ENCODE measurements at regions not wholly inside any gene's neighbourhood (a gene's known extent, or its start where the extent isn't known, plus 50 kb on each side); places are given as distances from the start of the nearest gene placed in this dataset.

DNA sequence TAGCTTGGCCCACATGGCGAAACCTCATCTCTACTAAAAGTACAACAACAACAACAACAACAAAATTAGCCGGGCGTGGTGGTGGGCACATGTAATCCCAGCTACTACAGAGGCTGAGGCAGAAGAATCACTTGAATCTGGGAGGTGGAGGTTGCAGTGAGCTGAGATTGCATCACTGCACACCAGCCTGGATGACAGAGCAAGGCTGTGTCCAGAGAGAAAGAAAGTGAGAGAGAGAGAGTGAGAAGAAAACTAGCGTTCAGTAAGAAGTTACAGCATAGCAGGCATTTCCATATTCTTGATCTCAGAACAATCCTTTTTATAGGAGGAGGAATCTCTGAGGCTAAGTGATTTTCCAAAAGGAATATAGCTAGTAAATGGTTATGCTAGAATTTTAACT lies 1076.1 kb downstream of the AGBL1 start:
- H3K4me1 ChIP-seq, result no peaks in the 10 kb centered on the region
- 81 to 83% methylated on average over 4 of the region's 4 CpGs for WGBS, 2 donors
- peaks cover 0 to 18% (median 0%) of the 10 kb centered on the region in 7 donors for H3K27me3 ChIP-seq
- intact Hi-C loops (cut with DNase I), result loop anchor here in 1 of 10 donors (10.0 kb wide), 1 partner anchor 169 kb away; no protein-coding TSS in a partner anchor
- no peak for DNase-seq
- ATAC-seq, result no peak
- H3K9me3 ChIP-seq, result peaks cover 0 to 4% (median 0%) of the 10 kb centered on the region in 11 donors
- no peaks in the 10 kb centered on the region for H3K36me3 ChIP-seq
- TF ChIP-seq, protein P1, sequence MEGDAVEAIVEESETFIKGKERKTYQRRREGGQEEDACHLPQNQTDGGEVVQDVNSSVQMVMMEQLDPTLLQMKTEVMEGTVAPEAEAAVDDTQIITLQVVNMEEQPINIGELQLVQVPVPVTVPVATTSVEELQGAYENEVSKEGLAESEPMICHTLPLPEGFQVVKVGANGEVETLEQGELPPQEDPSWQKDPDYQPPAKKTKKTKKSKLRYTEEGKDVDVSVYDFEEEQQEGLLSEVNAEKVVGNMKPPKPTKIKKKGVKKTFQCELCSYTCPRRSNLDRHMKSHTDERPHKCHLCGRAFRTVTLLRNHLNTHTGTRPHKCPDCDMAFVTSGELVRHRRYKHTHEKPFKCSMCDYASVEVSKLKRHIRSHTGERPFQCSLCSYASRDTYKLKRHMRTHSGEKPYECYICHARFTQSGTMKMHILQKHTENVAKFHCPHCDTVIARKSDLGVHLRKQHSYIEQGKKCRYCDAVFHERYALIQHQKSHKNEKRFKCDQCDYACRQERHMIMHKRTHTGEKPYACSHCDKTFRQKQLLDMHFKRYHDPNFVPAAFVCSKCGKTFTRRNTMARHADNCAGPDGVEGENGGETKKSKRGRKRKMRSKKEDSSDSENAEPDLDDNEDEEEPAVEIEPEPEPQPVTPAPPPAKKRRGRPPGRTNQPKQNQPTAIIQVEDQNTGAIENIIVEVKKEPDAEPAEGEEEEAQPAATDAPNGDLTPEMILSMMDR (IDR thresholded peaks at IDR 0.05), result no peak
- no peak overlapping the region for H3K27ac ChIP-seq
- no peak overlapping the region for H3K4me3 ChIP-seq

DNA sequence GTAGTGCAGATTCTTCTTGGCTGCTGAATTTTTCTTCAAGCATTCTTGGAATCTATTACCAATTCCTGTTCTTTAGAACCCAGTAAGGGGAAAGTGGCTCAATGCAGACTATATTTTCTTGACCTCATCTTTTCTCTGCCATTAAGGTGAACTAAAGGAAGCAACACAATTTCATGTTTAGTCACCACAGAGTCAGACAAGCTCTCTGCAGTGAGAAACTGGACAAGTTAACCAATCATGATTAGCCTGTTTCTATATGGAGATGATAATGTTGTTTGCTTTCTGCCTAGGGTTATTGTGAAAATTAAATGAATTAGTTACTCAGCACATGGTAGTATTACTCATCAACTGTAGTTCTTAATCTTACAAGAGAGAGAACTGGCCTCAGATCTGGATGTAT lies 1075.1 kb downstream of the AGBL1 start:
- Histone ChIP-seq H3K36me3 (no peaks in the 10 kb centered on the region), H3K27ac (no peak overlapping the region), H3K27me3 (peaks cover 0 to 12% (median 0%) of the 10 kb centered on the region in 7 donors), H3K9me3 (peaks cover 0 to 4% (median 0%) of the 10 kb centered on the region in 11 donors), H3K4me1 (no peaks in the 10 kb centered on the region), H3K4me3 (no peak overlapping the region)
- TF ChIP-seq, protein P1 (IDR thresholded peaks at IDR 0.05), result no peak
- DNase-seq (no peak), ATAC-seq (no peak)
- intact Hi-C loops (cut with DNase I), result loop anchor here in 1 of 10 donors (10.0 kb wide), 1 partner anchor 170 kb away; no protein-coding TSS in a partner anchor

DNA sequence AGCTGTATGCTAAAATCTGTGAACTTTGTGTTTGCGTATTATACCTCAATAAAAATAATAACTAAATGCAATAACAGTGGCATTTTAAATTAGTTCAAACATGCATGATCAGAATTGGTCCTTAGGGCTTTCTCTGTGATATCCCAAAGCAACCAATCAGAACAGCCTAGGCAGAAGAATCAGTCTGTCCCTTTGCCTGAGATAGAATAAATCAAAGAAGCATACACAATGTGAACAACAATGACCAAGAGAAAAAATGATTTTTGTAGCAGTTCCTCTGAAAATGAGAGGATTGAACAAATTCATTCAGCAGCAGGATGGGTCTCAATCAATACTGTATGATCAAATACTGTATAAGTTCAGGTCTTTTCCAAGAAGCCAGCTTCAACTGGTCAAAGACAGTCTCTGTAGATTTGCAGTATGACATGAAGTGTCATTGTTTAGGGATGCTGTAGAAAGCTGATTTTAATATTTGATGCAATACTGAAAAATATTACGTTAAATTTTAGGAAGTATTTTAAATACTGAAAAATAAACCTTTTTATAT lies 1071.6 kb downstream of the AGBL1 start:
- Histone ChIP-seq H3K4me1 (no peaks in the 10 kb centered on the region), H3K4me3 (no peak overlapping the region), H3K9me3 (peaks cover 0 to 9% (median 0%) of the 10 kb centered on the region in 11 donors), H3K36me3 (no peaks in the 10 kb centered on the region), H3K27me3 (no peaks in the 10 kb centered on the region), H3K27ac (no peak overlapping the region)
- 84 to 85% methylated on average over 2 of the region's 2 CpGs for WGBS, 2 donors
- intact Hi-C loops (cut with DNase I), result loop anchor here in 1 of 10 donors (10.0 kb wide), 1 partner anchor 174 kb away; no protein-coding TSS in a partner anchor
- no peak for DNase-seq
- no peak for ATAC-seq
- TF ChIP-seq, protein P1 (IDR thresholded peaks at IDR 0.05), result no peak

DNA sequence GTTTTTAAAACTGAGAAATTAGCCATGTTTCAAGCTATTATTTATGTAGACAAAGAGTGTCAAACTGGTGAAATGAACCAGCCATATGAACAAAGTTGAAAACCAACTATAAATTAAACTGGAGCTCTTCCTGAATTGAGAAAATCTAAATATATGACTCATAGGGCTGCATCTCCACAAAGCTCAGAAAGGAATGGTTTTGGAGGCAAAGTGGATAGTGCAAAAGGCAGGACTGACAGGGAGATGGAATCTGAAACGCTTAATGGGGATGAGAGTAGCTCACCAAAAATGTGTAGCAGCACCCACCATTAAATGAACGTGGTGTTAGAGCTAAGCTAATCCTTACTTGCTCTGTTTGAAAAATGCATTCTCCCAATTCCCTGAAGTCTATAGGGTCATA lies 1066.0 kb downstream of the AGBL1 start:
- Histone ChIP-seq H3K4me3 (no peak overlapping the region), H3K27me3 (no peaks in the 10 kb centered on the region), H3K9me3 (peaks cover 0 to 32% (median 7%) of the 10 kb centered on the region in 11 donors), H3K36me3 (no peaks in the 10 kb centered on the region), H3K4me1 (no peaks in the 10 kb centered on the region), H3K27ac (no peak overlapping the region)
- intact Hi-C loops (cut with DNase I), result no loop called here
- DNase-seq (no peak), ATAC-seq (no peak)
- TF ChIP-seq, protein P1 (IDR thresholded peaks at IDR 0.05), result no peak
- 76% methylated on average over 2 of the region's 2 CpGs for WGBS, 2 donors
